ENCODE measurements at regions not wholly inside any gene's neighbourhood (a gene's known extent, or its start where the extent isn't known, plus 50 kb on each side); places are given as distances from the start of the nearest gene placed in this dataset.

- TF ChIP-seq ZBTB40 (IDR thresholded peaks at IDR 0.05) (0 out of 2 replicates have a peak, but pooled peaks have one; percentile 14), ZBTB40 (CRISPR knock-in tag; IDR thresholded peaks at IDR 0.05) (no peak), CBFA2T3 (IDR thresholded peaks at IDR 0.05) (no peak), ZNF780A (CRISPR knock-in tag; IDR thresholded peaks at IDR 0.05) (no peak), ETS2 (tag; IDR thresholded peaks at IDR 0.05; ENCODE audit: borderline replicate concordance, poor library complexity, severe bottlenecking) (no peak), POU5F1 (IDR thresholded peaks at IDR 0.05; ENCODE audit: borderline replicate concordance, low read depth, low read length, partially characterized antibody) (no peak), ZNF592 (IDR thresholded peaks at IDR 0.05) (0 out of 2 replicates have a peak, but pooled peaks have one; percentile 29), BRD9 (IDR thresholded peaks at IDR 0.05; ENCODE audit: low read depth, partially characterized antibody) (peak; percentile 36), ZFPM2 (CRISPR knock-in tag; IDR thresholded peaks at IDR 0.05) (no peak), IRF2 (CRISPR knock-in tag; IDR thresholded peaks at IDR 0.05) (no peak), HDGF (IDR thresholded peaks at IDR 0.05) (0 out of 2 replicates have a peak, but pooled peaks have one; percentile 19), POLR2B (IDR thresholded peaks at IDR 0.05; ENCODE audit: low read depth, partially characterized antibody) (no peak), CTBP1 (IDR thresholded peaks at IDR 0.05; ENCODE audit: borderline replicate concordance) (no peak), LARP7 (IDR thresholded peaks at IDR 0.05) (peak; percentile 60; the same call in 1 of the 2 replicates), EHMT2 (IDR thresholded peaks at IDR 0.05) (peak; percentile 60; the same call in 1 of the 2 replicates), NFRKB (IDR thresholded peaks at IDR 0.05; ENCODE audit: low read depth) (peak; percentile 51; the same call in 1 of the 2 replicates), SNIP1 (IDR thresholded peaks at IDR 0.05; ENCODE audit: low read depth) (peak; percentile 37; the same call in 1 of the 2 replicates)
Measured at GRCh38 chr11:98003606-98004371, 1017.0 kb upstream of the CNTN5 start (continued).

Measured in K562 (cell line).